H1 (cell line): ENCODE measurements at regions not wholly inside any gene's neighbourhood (a gene's known extent, or its start where the extent isn't known, plus 50 kb on each side); places are given as distances from the start of the nearest gene placed in this dataset.

Experiments used
- CTCF ChIA-PET: fragments of 300-600 bp; sonication (Branson Sonifier 250); formaldehyde crosslinking; loops from one replicate; lab custom pipeline; 2021; ENCODE audit not compliant: partially characterized antibody; lab: Charles Lee
- POLR2A ChIA-PET: fragments of 300-600 bp; sonication (Branson Sonifier 250); formaldehyde crosslinking; loops from one replicate; lab custom pipeline; 2021; ENCODE audit warnings: inconsistent platforms; ENCODE audit not compliant: partially characterized antibody; lab: Charles Lee
- DNase-seq, 2 experiments: peaks; one replicate each; pipeline versions ENCODE4 v3.0.0 to v3.0.0-alpha.2; 2010 to 2022; ENCODE audit warnings: low spot score in 2 of 2, low read depth in 1 of 2, mixed read lengths in 1 of 2
- FAIRE-seq: peaks from 2 replicates; lab custom pipeline; 2011; peaks lifted over from hg19 to GRCh38; lab: Jason Lieb, UNC
- H2AFZ ChIP-seq: 2 replicates; pipeline ENCODE4 v1.8.1; 2012; ENCODE audit warnings: low read length, inconsistent platforms
- H2AK5ac ChIP-seq: 2 replicates; pipeline ENCODE4 v1.6.1; 2013; ENCODE audit warnings: low read depth, low read length
- H2BK120ac ChIP-seq: replicated peaks from 2 replicates; pipeline ENCODE3; 2013; ENCODE audit warnings: low read depth, low read length, inconsistent platforms
- H2BK12ac ChIP-seq: 2 replicates; pipeline ENCODE4 v1.6.1; 2013; ENCODE audit warnings: low read depth, low read length
- H2BK15ac ChIP-seq: 2 replicates; pipeline ENCODE4 v1.6.1; 2013; ENCODE audit warnings: low read length
- H2BK20ac ChIP-seq: 2 replicates; pipeline ENCODE4 v1.6.1; 2013; ENCODE audit warnings: low read length
- H2BK5ac ChIP-seq: 2 replicates; pipeline ENCODE4 v1.6.1; 2013; ENCODE audit warnings: low read depth, low read length
- H3K14ac ChIP-seq: 2 replicates; pipeline ENCODE4 v1.6.1; 2013; ENCODE audit warnings: inconsistent platforms; ENCODE audit not compliant: insufficient read length
- H3K18ac ChIP-seq: 2 replicates; pipeline ENCODE4 v1.6.1; 2013; ENCODE audit warnings: low read length; ENCODE audit errors: extremely low read depth
- H3K23ac ChIP-seq: 2 replicates; pipeline ENCODE4 v1.6.1; 2013; ENCODE audit warnings: inconsistent platforms; ENCODE audit not compliant: insufficient read length
- H3K23me2 ChIP-seq: 2 replicates; pipeline ENCODE4 v1.6.1; 2013; ENCODE audit warnings: low read depth, low read length
- H3K27ac ChIP-seq: 2 replicates; pipeline ENCODE4 v1.6.1; 2011; ENCODE audit warnings: low read depth, low read length, inconsistent platforms
- H3K27me3 ChIP-seq, 4 experiments: replicated peaks in 1 of 4; 1 replicate in 1 of 4; 2 replicates in 3 of 4; pipeline versions ENCODE4 v1.6.1 to v1.8.1; 2011 to 2013; ENCODE audit warnings: low read length in 3 of 4, mild to moderate bottlenecking in 3 of 4, inconsistent platforms in 2 of 4, mixed read lengths in 2 of 4, moderate library complexity in 1 of 4; ENCODE audit not compliant: control insufficient read depth in 3 of 4, insufficient read depth in 3 of 4; ENCODE audit errors: extremely low read depth in 1 of 4
- H3K36me3 ChIP-seq, 4 experiments: 2 replicates each; pipeline versions ENCODE4 v1.6.1 to v1.8.1; 2011 to 2013; ENCODE audit warnings: mild to moderate bottlenecking in 4 of 4, low read length in 3 of 4, moderate library complexity in 2 of 4, control low read depth in 1 of 4, inconsistent platforms in 1 of 4; ENCODE audit not compliant: insufficient read depth in 4 of 4, control insufficient read depth in 2 of 4
- H3K4ac ChIP-seq: replicated peaks from 2 replicates; pipeline ENCODE3; 2013; ENCODE audit warnings: low read length, low read depth, mixed read lengths, inconsistent platforms; ENCODE audit not compliant: insufficient read length
- H3K4me1 ChIP-seq, 4 experiments: replicated peaks in 1 of 4; 1 replicate in 1 of 4; 2 replicates in 3 of 4; pipeline versions ENCODE4 v1.6.1 to v1.8.1; 2011 to 2013; ENCODE audit warnings: low read length in 3 of 4, inconsistent platforms in 2 of 4, mixed read lengths in 1 of 4; ENCODE audit not compliant: insufficient read depth in 4 of 4, control insufficient read depth in 3 of 4
- H3K4me2 ChIP-seq, 2 experiments: 2 replicates each; pipeline versions ENCODE4 v1.6.1 to v1.8.1; 2011 to 2013; ENCODE audit warnings: low read depth in 2 of 2, low read length in 2 of 2, control low read depth in 1 of 2, inconsistent platforms in 1 of 2, mild to moderate bottlenecking in 1 of 2; ENCODE audit not compliant: insufficient read depth in 1 of 2
- H3K4me3 ChIP-seq, 4 experiments: fragments of 200-600, 300-600 bp in 1 of 4; sonication (generic), shearing (Covaris generic), sonication (Bioruptor Twin) in 1 of 4; 2 replicates each; pipeline versions ENCODE4 v1.5.1 to v1.8.1; 2011 to 2016; ENCODE audit warnings: low read length in 4 of 4, low read depth in 3 of 4, control low read depth in 2 of 4, inconsistent platforms in 2 of 4, mild to moderate bottlenecking in 2 of 4, mixed read lengths in 1 of 4, moderate library complexity in 1 of 4; ENCODE audit not compliant: insufficient read depth in 2 of 4; ENCODE audit errors: extremely low read depth in 1 of 4
- H3K56ac ChIP-seq: replicated peaks from 2 replicates; pipeline ENCODE3; 2013; ENCODE audit warnings: low read depth, mild to moderate bottlenecking, mixed read lengths, low read length, inconsistent platforms; ENCODE audit not compliant: insufficient read length
- H3K79me1 ChIP-seq: 2 replicates; pipeline ENCODE4 v1.6.1; 2013; ENCODE audit warnings: low read depth, low read length, control low read depth
- H3K79me2 ChIP-seq, 2 experiments: 2 replicates each; pipeline versions ENCODE4 v1.6.1 to v1.8.1; 2012 to 2013; ENCODE audit warnings: low read length in 2 of 2, mild to moderate bottlenecking in 2 of 2, inconsistent platforms in 1 of 2; ENCODE audit not compliant: insufficient read depth in 2 of 2, control insufficient read depth in 1 of 2
- H3K9ac ChIP-seq, 4 experiments: replicated peaks in 1 of 4; 1 replicate in 1 of 4; 2 replicates in 3 of 4; pipeline versions ENCODE4 v1.6.1 to v1.8.1; 2011 to 2013; ENCODE audit warnings: low read depth in 3 of 4, low read length in 3 of 4, control low read depth in 2 of 4, mild to moderate bottlenecking in 2 of 4, moderate library complexity in 2 of 4, inconsistent platforms in 1 of 4; ENCODE audit errors: extremely low read depth in 1 of 4
- H3K9me3 ChIP-seq, 2 experiments: 2 replicates each; pipeline versions ENCODE4 v1.6.1 to v1.8.1; 2012 to 2013; ENCODE audit warnings: mild to moderate bottlenecking in 2 of 2, moderate library complexity in 2 of 2, control low read depth in 1 of 2, inconsistent platforms in 1 of 2, low read depth in 1 of 2, low read length in 1 of 2, mixed read lengths in 1 of 2; ENCODE audit not compliant: insufficient read depth in 2 of 2
- H4K20me1 ChIP-seq, 2 experiments: replicated peaks in 1 of 2; 2 replicates each; pipeline versions ENCODE3 to v1.8.1; 2011 to 2013; ENCODE audit warnings: inconsistent platforms in 2 of 2, low read length in 2 of 2, mild to moderate bottlenecking in 1 of 2; ENCODE audit not compliant: insufficient read depth in 2 of 2, control insufficient read depth in 1 of 2
- H4K5ac ChIP-seq: 2 replicates; pipeline ENCODE4 v1.6.1; 2013; ENCODE audit warnings: low read length, low read depth, mixed read lengths, inconsistent platforms; ENCODE audit not compliant: insufficient read length
- H4K8ac ChIP-seq: 2 replicates; pipeline ENCODE4 v1.8.0; 2013; ENCODE audit warnings: mild to moderate bottlenecking, moderate library complexity, low read length, inconsistent platforms; ENCODE audit not compliant: insufficient read depth; ENCODE audit errors: extremely low read depth
- H4K91ac ChIP-seq: replicated peaks from 2 replicates; pipeline ENCODE3; 2013; ENCODE audit warnings: low read length, mixed read lengths, inconsistent platforms; ENCODE audit not compliant: insufficient read length
- CBX8 ChIP-seq: fragments of 300-800, 300-1000 bp; sonication (generic); IDR thresholded peaks from 2 replicates; pipeline ENCODE4 v1.7.1; 2016; ENCODE audit warnings: low read depth, low read length, borderline replicate concordance
- CTBP2 ChIP-seq: IDR thresholded peaks from 2 replicates; pipeline ENCODE4 v1.7.0; 2011; ENCODE audit warnings: borderline replicate concordance, mild to moderate bottlenecking, moderate library complexity, mixed read lengths, low read length; ENCODE audit not compliant: insufficient read depth, insufficient read length
- FOSL1 ChIP-seq: IDR thresholded peaks from 2 replicates; pipeline ENCODE4 v1.6.1; 2011; ENCODE audit warnings: mild to moderate bottlenecking, low read depth, low read length, moderate library complexity; ENCODE audit not compliant: insufficient read depth
- JUND ChIP-seq: IDR thresholded peaks from 2 replicates; pipeline ENCODE4 v1.6.1; 2011; ENCODE audit warnings: mild to moderate bottlenecking, improper control_type of control experiment, low read length
- KDM1A ChIP-seq: fragments of 200-600, 300-600 bp; sonication (generic); IDR thresholded peaks from 2 replicates; pipeline ENCODE4 v1.7.1; 2016; ENCODE audit warnings: mild to moderate bottlenecking, low read length, borderline replicate concordance
- PHF8 ChIP-seq: fragments of 200-600 bp; sonication (generic); conservative IDR thresholded peaks from 2 replicates; pipeline ENCODE4 v1.7.1; 2012; ENCODE audit warnings: low read depth, mild to moderate bottlenecking, inconsistent platforms, low read length, moderate library complexity
- POLR2AphosphoS5 ChIP-seq: IDR thresholded peaks from 2 replicates; pipeline ENCODE4 v1.6.1; 2011; ENCODE audit warnings: low read depth, low read length
- SAP30 ChIP-seq: fragments of 300-600 bp; sonication (generic); IDR thresholded peaks from 2 replicates; pipeline ENCODE4 v1.7.1; 2012; ENCODE audit warnings: low read length, moderate library complexity, mild to moderate bottlenecking, inconsistent platforms; ENCODE audit not compliant: insufficient read depth, insufficient replicate concordance
- SIN3A ChIP-seq, 2 experiments: IDR thresholded peaks in 1 of 2; conservative IDR thresholded peaks in 1 of 2; 2 replicates each; pipeline ENCODE4 v1.6.1; 2011 to 2012; ENCODE audit warnings: low read length in 2 of 2, improper control_type of control experiment in 1 of 2, low read depth in 1 of 2, mild to moderate bottlenecking in 1 of 2
- SIX5 ChIP-seq: IDR thresholded peaks from 2 replicates; pipeline ENCODE4 v1.6.1; 2011; ENCODE audit warnings: mild to moderate bottlenecking, low read depth, low read length
- TAF1 ChIP-seq: IDR thresholded peaks from 2 replicates; pipeline ENCODE4 v1.6.1; 2011; ENCODE audit warnings: mild to moderate bottlenecking, low read depth, low read length
- YY1 ChIP-seq: IDR thresholded peaks from 2 replicates; pipeline ENCODE4 v1.6.1; 2011; ENCODE audit warnings: low read depth, mild to moderate bottlenecking, low read length
- ZNF274 ChIP-seq: IDR thresholded peaks from 2 replicates; pipeline ENCODE4 v1.7.0; 2012; ENCODE audit warnings: low read length, borderline replicate concordance; ENCODE audit errors: extremely low read depth
- WGBS, 2 experiments: shearing (Covaris generic) in 1 of 2; methylation state at CpG; one replicate each; pipeline versions ENCODE4 v1.1.6 to v1.1.7; 2013 to 2015; ENCODE audit warnings: low lambda C conversion rate in 2 of 2, mixed read lengths in 2 of 2, inconsistent platforms in 1 of 2, low coverage in 1 of 2, missing lambda C conversion rate in 1 of 2; ENCODE audit not compliant: insufficient replicate concordance in 2 of 2, insufficient coverage in 1 of 2, insufficient read length in 1 of 2; ENCODE audit errors: extremely low coverage in 1 of 2, missing lambda C conversion rate in 1 of 2; 5-methylcytosine and 5-hydroxymethylcytosine counted together
- TF ChIP-seq, protein P1 (sequence below): IDR thresholded peaks from 2 replicates; pipeline ENCODE4 v1.6.1; 2011; ENCODE audit warnings: low read depth, mild to moderate bottlenecking, low read length; ENCODE audit not compliant: insufficient read depth

GRCh38 chr19:8899356-8899755, 67.2 kb downstream of the MBD3L1 start:
- no peak overlapping the region for H4K5ac ChIP-seq
- H4K8ac ChIP-seq, result no peak overlapping the region
- H3K79me1 ChIP-seq, result no peaks in the 10 kb centered on the region
- peaks cover 0 to 2% of the 10 kb centered on the region in 2 experiments for H4K20me1 ChIP-seq
- H3K27me3 ChIP-seq, result no peaks in the 10 kb centered on the region
- DNase-seq (no peak), FAIRE-seq (no peak)
- H3K79me2 ChIP-seq, result no peaks in the 10 kb centered on the region
- H2BK5ac ChIP-seq, result no peak overlapping the region
- H3K23me2 ChIP-seq, result peaks cover 8% of the 10 kb centered on the region; the same call in 1 of the 2 replicates
- H3K4me1 ChIP-seq, result no peaks in the 10 kb centered on the region
- H3K23ac ChIP-seq, result no peak overlapping the region
- 89% methylated on average over 2 of the region's 2 CpGs; no CpG with 5 or more reads in 1 of the 2 experiments for WGBS, 2 experiments
- H3K27ac ChIP-seq, result no peak overlapping the region
- no peak overlapping the region for H3K56ac ChIP-seq
- H2AFZ ChIP-seq, result no peak overlapping the region
- ChIA-PET CTCF (no interaction called here), POLR2A (no interaction called here)
- H2BK120ac ChIP-seq, result no peak overlapping the region
- no peak overlapping the region for H3K14ac ChIP-seq
- no peak overlapping the region for H2BK15ac ChIP-seq
- no peak overlapping the region for H2BK12ac ChIP-seq
- H3K9ac ChIP-seq, result no peak overlapping the region
- H3K4me3 ChIP-seq, result no peak overlapping the region
- no peaks in the 10 kb centered on the region for H3K36me3 ChIP-seq
- no peak overlapping the region for H2AK5ac ChIP-seq
- no peak overlapping the region for H3K4ac ChIP-seq
- no peak overlapping the region for H3K18ac ChIP-seq
- H4K91ac ChIP-seq, result no peak overlapping the region
- no peak overlapping the region for H3K4me2 ChIP-seq
- peaks cover 80 to 93% of the 10 kb centered on the region in 2 experiments for H3K9me3 ChIP-seq
- no peak overlapping the region for H2BK20ac ChIP-seq
- no peak for TF ChIP-seq POLR2AphosphoS5
- TF ChIP-seq KDM1A, result no peak
- no peak for TF ChIP-seq SAP30
- no peak for TF ChIP-seq ZNF274
- no peak for TF ChIP-seq CBX8
- no peak for TF ChIP-seq JUND
- TF ChIP-seq FOSL1, result no peak
- no peak for TF ChIP-seq CTBP2
- TF ChIP-seq SIN3A (conservative IDR thresholded peaks at IDR 0.05 in 1 of 2, IDR thresholded peaks at IDR 0.05 in 1 of 2; ENCODE audit: low read depth in 1 of 2, low read length in 2 of 2), result no peak
- TF ChIP-seq PHF8, result no peak
- TF ChIP-seq, protein P1, sequence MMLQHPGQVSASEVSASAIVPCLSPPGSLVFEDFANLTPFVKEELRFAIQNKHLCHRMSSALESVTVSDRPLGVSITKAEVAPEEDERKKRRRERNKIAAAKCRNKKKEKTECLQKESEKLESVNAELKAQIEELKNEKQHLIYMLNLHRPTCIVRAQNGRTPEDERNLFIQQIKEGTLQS, result no peak
- no peak for TF ChIP-seq SIX5
- TF ChIP-seq TAF1, result no peak
- no peak for TF ChIP-seq YY1
